Adipose tissue (tissue), 3 donors: ENCODE measurements at regions not wholly inside any gene's neighbourhood (a gene's known extent, or its start where the extent isn't known, plus 50 kb on each side); places are given as distances from the start of the nearest gene placed in this dataset.
"Not testable (repeated sequence)": the region's sequence is repeated elsewhere in the genome, so short reads cannot be mapped to it uniquely, and the experiment has no call there.

Experiments used
- H3K27ac ChIP-seq: one replicate; pipeline ENCODE4 v1.5.1; 2013; ENCODE audit warnings: low read depth, low read length
- WGBS, 3 donors: extraction: QIAGEN DNeasy Blood & Tissue Kit; methylation state at CpG; one replicate each; pipeline ENCODE4 v1.1.7; 2013; 5-methylcytosine and 5-hydroxymethylcytosine counted together
- donor health status: healthy with polysubstance abuse.
- donor health status: Bipolar disorder and iron deficiency.
- donor health status: healthy.

- 91 to 92% (median 92%) methylated on average over 5 of the region's 5 CpGs for WGBS, 3 donors
- not testable (repeated sequence) for H3K27ac ChIP-seq
Measured at GRCh38 chr21:27338007-27338406, 371.1 kb upstream of the ADAMTS5 start.

- WGBS, 3 donors: 83 to 96% (median 92%) methylated on average over 1 of the region's 1 CpG
Measured at GRCh38 chr21:27333096-27333495, 366.2 kb upstream of the ADAMTS5 start.

GRCh38 chr21:27329255-27329851, 362.5 kb upstream of the ADAMTS5 start:
- WGBS, 3 donors: 27 to 60% (median 53%) methylated on average over 6 of the region's 6 CpGs
- H3K27ac ChIP-seq: no peak overlapping the region

More at GRCh38 chr21:27333096-27333495, 366.2 kb upstream of the ADAMTS5 start:
- no peak overlapping the region for H3K27ac ChIP-seq

- WGBS, 3 donors: 34 to 48% (median 46%) methylated on average over 4 of the region's 4 CpGs
- no peak overlapping the region for H3K27ac ChIP-seq
Measured at GRCh38 chr21:27326301-27326700, 359.4 kb upstream of the ADAMTS5 start.

GRCh38 chr21:27323331-27323730, 356.4 kb upstream of the ADAMTS5 start:
- 54 to 65% (median 64%) methylated on average over 2 of the region's 2 CpGs for WGBS, 3 donors
- no peak overlapping the region for H3K27ac ChIP-seq

GRCh38 chr21:27321791-27322190, 354.9 kb upstream of the ADAMTS5 start:
- no peak overlapping the region for H3K27ac ChIP-seq
- 85 to 91% (median 88%) methylated on average over 2 of the region's 2 CpGs for WGBS, 3 donors

- 64 to 92% (median 87%) methylated on average over 3 of the region's 3 CpGs for WGBS, 3 donors
Measured at GRCh38 chr21:27320868-27321267, 354.0 kb upstream of the ADAMTS5 start.

GRCh38 chr21:27317601-27318000, 350.7 kb upstream of the ADAMTS5 start:
- WGBS, 3 donors: 80 to 91% (median 81%) methylated on average over 3 of the region's 3 CpGs
- H3K27ac ChIP-seq: not testable (repeated sequence)

More at GRCh38 chr21:27320868-27321267, 354.0 kb upstream of the ADAMTS5 start:
- H3K27ac ChIP-seq: no peak overlapping the region

GRCh38 chr21:27315373-27315772, 348.5 kb upstream of the ADAMTS5 start:
- no peak overlapping the region for H3K27ac ChIP-seq
- WGBS, 3 donors: 80 to 89% (median 87%) methylated on average over 2 of the region's 2 CpGs

- WGBS, 3 donors: 51 to 91% (median 58%) methylated on average over 1 of the region's 1 CpG
Measured at GRCh38 chr21:27314131-27314530, 347.2 kb upstream of the ADAMTS5 start.

GRCh38 chr21:27306791-27307775, 340.2 kb upstream of the ADAMTS5 start:
- 46 to 64% (median 62%) methylated on average over 4 of the region's 4 CpGs for WGBS, 3 donors
- H3K27ac ChIP-seq: no peak overlapping the region

More at GRCh38 chr21:27314131-27314530, 347.2 kb upstream of the ADAMTS5 start:
- no peak overlapping the region for H3K27ac ChIP-seq

GRCh38 chr21:27306206-27306605, 339.3 kb upstream of the ADAMTS5 start:
- no peak overlapping the region for H3K27ac ChIP-seq

- WGBS, 3 donors: 45 to 66% (median 52%) methylated on average over 2 of the region's 2 CpGs
- H3K27ac ChIP-seq: no peak overlapping the region
Measured at GRCh38 chr21:27301220-27301619, 334.3 kb upstream of the ADAMTS5 start.

GRCh38 chr21:27300770-27301169, 333.9 kb upstream of the ADAMTS5 start:
- no peak overlapping the region for H3K27ac ChIP-seq
- WGBS, 3 donors: 86 to 94% (median 88%) methylated on average over 2 of the region's 2 CpGs

- 45 to 77% (median 60%) methylated on average over 1 of the region's 1 CpG for WGBS, 3 donors
- H3K27ac ChIP-seq: no peak overlapping the region
Measured at GRCh38 chr21:27298465-27298864, 331.6 kb upstream of the ADAMTS5 start.

- no peak overlapping the region for H3K27ac ChIP-seq
- 79 to 86% (median 86%) methylated on average over 1 of the region's 1 CpG for WGBS, 3 donors
Measured at GRCh38 chr21:27293239-27293638, 326.4 kb upstream of the ADAMTS5 start.

GRCh38 chr21:27292783-27293182, 325.9 kb upstream of the ADAMTS5 start:
- 67 to 77% (median 70%) methylated on average over 2 of the region's 2 CpGs for WGBS, 3 donors
- no peak overlapping the region for H3K27ac ChIP-seq

GRCh38 chr21:27292229-27292628, 325.3 kb upstream of the ADAMTS5 start:
- no peak overlapping the region for H3K27ac ChIP-seq

GRCh38 chr21:27291006-27291405, 324.1 kb upstream of the ADAMTS5 start:
- no peak overlapping the region for H3K27ac ChIP-seq
- WGBS, 3 donors: 95 to 97% (median 95%) methylated on average over 1 of the region's 1 CpG

- 37 to 52% (median 42%) methylated on average over 3 of the region's 3 CpGs for WGBS, 3 donors
- no peak overlapping the region for H3K27ac ChIP-seq
Measured at GRCh38 chr21:27290028-27290427, 323.1 kb upstream of the ADAMTS5 start.
